HUDEP-2 (cell line): ENCODE measurements at regions not wholly inside any gene's neighbourhood (a gene's known extent, or its start where the extent isn't known, plus 50 kb on each side); places are given as distances from the start of the nearest gene placed in this dataset.
A peak's percentile ranks its signal among the peaks of the same experiment; 100 is the strongest.
"Not testable (repeated sequence)": the region's sequence is repeated elsewhere in the genome, so short reads cannot be mapped to it uniquely, and the experiment has no call there.

Experiments used
- DNase-seq, 76 experiments: peaks; one replicate each; lab custom pipeline; 2025; ENCODE audit not compliant: unreplicated experiment in 76 of 76; lab: John Stamatoyannopoulos, UW

DNA sequence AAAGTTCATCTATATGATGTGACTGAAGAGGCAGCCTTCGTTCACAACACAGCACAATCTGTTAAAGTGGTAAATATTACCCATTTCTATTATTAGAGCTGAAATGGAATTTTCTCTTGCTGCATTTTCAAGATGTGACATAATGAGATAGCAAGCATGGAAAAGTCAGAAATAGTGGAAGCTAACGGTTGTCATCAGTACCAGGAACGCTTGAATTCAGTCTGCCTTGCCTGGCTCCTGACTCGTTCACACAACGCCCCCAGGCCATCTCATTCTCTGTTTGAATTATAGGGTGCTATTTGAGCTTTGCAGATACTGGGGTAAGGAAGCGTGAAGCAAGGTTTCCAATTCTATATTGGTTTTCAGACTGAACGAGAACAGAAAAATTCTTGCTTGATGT lies 116.5 kb upstream of the MAP3K7 start:
- no peak for DNase-seq

GRCh38 chr6:90701926-90702325 lies 115.1 kb upstream of the MAP3K7 start:
- no peak for DNase-seq

DNA sequence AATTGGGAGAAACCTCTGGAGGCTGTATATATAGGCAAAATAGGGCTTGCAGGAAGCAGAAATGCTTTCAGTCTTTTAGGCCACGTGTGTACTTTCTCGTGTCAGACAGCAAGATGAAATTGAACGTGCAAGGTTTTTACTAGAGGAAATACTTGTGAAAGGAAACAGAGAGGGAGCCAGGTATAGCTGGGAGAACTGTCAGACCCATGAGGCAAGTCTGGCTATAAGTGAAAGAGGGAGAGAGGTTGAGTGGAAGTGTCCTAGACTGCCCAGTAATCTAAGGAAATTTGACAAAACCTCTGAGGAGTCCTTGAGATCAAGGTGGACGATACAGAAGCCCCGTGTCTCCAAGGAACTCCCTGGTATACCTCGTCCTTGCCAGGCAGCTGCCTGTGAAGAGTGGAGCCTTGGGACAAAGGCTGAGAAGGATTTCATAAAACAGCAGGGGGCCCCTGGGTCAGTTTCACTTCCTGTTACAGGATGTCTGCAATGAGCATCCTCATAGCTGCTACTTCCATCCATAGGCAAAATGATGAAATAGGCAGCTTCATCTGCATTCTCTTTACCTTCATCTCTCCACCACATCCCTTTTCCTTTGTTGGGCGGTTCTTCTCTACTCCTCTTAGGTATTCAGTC lies 114.4 kb upstream of the MAP3K7 start:
- no peak for DNase-seq

- no peak for DNase-seq
These were observed 108.4 kb upstream of the MAP3K7 start for GRCh38 chr6:90695316-90695715.

DNA sequence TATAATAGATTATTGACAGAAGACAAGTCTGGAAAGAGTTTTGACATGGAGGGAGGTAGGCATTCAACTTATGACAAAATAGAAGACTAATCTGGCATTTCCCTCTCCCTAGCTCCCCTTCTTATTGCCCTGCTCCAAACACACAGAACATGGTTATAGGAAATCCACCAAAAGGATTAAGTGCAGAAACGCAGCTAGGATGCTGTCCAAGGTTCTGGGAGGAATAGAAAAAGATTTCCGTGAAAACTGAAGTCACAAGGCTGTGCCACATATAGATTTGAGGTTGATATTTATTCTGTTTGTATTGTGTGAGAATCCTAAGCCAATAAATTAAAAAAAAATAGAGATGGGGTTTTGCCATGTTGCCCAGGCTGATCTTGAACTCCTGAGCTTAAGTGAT lies 107.9 kb upstream of the MAP3K7 start:
- no peak for DNase-seq

DNA sequence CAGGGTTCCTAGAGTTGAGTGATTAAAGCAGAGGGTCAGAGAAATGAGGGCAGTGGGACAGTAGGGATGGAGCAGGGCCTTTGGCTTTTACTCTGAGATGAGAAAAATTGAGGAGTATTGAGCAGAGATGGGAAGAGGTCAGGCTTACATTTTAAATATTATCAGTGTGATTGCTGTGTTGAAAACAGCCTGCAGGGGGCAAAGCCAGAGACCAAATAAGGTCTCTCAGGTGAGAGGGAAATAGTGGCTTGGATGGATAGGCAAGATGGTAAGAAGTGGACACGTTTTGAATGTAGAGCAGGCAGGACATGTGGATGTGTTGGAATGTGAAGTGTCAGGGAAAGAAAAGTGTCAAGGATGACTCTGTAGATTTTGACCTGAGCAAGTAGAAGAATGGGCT lies 105.0 kb upstream of the MAP3K7 start:
- DNase-seq, result no peak

DNA sequence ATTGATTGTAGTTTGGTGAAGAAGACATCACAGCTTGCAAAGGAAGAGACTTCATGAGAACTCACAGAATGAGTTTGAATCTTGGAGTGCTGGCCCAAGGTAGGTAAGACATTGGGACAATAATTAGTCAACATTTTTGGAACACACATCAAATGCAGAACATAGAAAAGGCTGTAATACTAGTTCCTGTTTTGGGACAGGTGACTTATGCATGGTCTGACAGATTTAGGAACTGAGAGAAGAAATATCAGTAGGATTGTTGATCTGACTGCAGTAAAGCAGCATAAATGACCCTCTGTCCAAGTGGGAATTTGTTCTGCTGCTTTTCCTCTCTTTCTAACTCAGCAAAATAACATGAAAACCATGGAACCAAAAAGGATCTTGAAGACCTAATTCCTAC lies 102.3 kb upstream of the MAP3K7 start:
- no peak for DNase-seq

DNA sequence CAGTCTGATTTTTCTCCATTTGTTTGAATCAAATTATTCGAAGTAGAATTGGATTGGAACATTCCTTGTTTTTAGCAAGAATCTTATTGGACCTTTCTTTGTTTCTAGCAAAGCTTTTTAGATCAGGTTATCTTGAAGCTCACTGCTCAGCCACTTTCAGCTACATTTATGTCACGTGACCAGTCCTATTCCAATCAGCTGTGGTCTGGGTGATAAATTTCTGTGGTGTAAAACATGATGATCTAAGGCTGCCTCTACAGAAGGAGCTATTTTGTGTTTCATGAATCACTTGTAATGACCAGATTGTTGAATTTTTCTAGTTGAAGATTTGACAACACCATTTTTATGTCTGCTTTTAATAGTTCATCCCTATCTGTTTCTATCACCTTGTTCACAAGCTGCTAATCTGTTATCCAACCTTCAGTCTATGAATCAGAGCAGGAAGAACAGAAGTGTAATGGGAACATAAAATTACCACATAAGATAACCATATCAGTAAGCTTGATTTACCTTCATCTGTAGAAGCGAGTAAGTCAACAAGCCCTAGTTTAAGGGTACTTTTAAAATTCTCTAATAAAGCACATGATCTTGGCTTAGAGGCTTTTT lies 101.0 kb upstream of the MAP3K7 start:
- no peak for DNase-seq

DNA sequence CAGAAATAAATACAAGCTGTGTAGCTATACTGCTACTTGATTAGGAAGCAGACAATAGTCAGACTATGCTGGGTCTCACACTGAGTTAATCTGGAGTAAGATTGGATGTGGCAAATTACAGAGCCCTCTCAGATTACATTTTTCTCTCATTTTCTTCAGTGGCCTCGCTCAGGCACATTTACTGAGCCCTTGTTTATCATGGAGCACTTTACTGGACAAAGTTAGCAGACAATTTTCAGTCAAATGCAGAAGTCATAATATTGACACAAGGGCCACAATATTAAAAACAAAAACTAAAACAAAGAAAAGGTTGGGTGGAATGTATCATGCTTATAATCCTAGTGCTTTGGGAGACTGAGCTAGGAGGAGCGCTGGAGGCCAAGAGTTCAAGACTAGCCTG lies 95.0 kb upstream of the MAP3K7 start:
- no peak for DNase-seq

DNA sequence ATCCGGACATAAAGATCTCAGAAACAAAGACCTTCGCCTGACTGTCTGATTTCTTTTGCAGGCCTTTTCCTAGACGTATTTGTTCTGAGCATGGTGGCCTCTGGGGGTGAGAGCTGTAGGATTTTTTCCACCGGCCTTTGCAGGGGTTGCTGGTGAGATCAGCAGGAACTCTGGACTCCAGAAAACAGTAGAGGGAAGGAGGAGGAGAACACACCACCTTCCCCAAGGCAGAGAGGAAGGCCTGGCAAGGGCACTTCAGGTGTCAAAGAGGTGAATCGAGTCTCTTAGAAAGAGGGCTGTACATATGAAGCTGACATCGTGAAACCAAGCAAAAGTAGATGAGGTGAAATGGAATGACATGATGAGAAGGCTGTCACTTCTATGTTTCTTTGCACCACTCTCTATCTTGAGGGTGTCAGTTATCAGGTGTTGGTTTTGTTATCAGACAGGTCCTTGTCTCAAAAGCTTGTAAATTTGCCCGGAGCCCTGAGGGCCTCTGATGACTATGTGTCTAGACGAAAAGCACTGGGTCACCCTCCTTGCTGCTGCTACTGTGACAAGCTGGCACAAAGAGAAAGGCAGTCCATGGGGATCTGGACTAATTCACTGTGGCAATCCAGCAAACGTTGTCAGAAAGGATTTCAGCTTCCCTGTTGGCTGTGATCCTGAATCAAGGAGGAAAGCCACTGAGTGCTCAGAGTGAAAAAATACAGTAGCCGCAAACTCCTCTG lies 91.3 kb upstream of the MAP3K7 start:
- no peak for DNase-seq

- peak in 5 of 76 experiments; percentile 6 to 54 (median 26) for DNase-seq
These were observed 90.6 kb upstream of the MAP3K7 start for GRCh38 chr6:90677440-90677839.

- no peak for DNase-seq
These were observed 89.8 kb upstream of the MAP3K7 start for GRCh38 chr6:90676516-90677300.

- not testable (repeated sequence) for DNase-seq
These were observed 88.2 kb upstream of the MAP3K7 start for GRCh38 chr6:90675107-90675506.

GRCh38 chr6:90674077-90674476 lies 87.2 kb upstream of the MAP3K7 start:
- DNase-seq, result not testable (repeated sequence)

- DNase-seq, result no peak
These were observed 83.0 kb upstream of the MAP3K7 start for GRCh38 chr6:90669846-90670245.

GRCh38 chr6:90669420-90669819 lies 82.5 kb upstream of the MAP3K7 start:
- no peak for DNase-seq

DNA sequence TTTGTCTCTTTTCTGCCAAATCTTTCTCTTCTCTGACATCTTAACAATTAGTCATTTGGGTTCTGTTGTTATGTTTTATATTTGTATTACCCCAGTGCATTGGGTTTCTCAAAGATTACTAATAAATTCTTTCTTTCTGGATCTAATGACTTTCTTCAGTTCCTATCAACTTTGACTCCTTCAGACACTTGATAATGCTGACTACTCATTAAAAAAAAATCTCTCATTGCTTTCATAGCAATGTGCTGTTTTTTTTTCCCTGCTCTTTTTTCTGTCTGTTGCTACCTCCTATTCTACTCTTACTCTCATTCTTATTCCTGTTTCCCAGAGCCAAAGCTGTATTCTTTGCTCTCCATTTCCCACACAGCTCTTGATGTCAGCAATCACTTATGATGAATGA lies 81.3 kb upstream of the MAP3K7 start:
- DNase-seq, result no peak

DNA sequence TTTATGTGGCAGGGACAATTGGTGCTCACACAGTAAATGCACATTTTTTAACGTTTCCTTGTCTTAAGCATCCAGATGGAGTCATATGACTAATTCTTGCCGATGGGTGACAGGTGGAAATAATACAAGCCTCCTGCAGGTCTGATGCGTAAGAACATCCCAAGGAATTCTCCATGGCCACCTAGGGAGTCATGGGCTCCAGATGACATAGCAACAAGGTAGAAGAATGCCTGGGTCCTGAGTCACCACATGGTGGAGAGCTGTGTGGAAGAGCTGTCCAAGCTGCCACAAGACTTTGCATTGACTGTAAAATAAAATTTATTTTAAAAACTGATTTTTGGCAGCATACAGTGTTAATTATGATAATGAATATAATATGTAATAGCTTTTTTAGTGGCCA lies 77.0 kb upstream of the MAP3K7 start:
- DNase-seq, result no peak

- no peak for DNase-seq
These were observed 76.2 kb upstream of the MAP3K7 start for GRCh38 chr6:90663106-90663505.

- DNase-seq, result no peak
These were observed 74.1 kb upstream of the MAP3K7 start for GRCh38 chr6:90660931-90661330.

DNA sequence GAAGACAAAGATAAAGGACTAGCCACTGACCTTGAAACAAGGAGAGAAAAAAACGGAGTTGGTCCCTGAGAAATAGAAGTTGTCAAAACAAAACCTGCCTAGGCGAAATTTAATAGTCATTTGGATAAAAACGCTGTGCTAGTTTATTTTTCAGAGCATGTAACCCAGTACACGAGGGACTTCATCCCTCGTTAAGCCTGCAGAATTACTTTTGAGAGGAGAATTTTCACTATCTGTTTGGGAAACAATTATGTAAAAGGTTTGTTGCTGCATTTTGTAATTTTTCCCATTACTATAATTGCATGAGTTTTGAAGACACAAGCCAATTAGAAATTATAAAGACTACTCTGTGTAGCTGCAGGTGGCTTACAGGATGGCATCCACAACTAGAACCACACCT lies 71.6 kb upstream of the MAP3K7 start:
- no peak for DNase-seq
